ENCODE measurements at regions not wholly inside any gene's neighbourhood (a gene's known extent, or its start where the extent isn't known, plus 50 kb on each side); places are given as distances from the start of the nearest gene placed in this dataset.
"Not testable (repeated sequence)": the region's sequence is repeated elsewhere in the genome, so short reads cannot be mapped to it uniquely, and the experiment has no call there.

DNA sequence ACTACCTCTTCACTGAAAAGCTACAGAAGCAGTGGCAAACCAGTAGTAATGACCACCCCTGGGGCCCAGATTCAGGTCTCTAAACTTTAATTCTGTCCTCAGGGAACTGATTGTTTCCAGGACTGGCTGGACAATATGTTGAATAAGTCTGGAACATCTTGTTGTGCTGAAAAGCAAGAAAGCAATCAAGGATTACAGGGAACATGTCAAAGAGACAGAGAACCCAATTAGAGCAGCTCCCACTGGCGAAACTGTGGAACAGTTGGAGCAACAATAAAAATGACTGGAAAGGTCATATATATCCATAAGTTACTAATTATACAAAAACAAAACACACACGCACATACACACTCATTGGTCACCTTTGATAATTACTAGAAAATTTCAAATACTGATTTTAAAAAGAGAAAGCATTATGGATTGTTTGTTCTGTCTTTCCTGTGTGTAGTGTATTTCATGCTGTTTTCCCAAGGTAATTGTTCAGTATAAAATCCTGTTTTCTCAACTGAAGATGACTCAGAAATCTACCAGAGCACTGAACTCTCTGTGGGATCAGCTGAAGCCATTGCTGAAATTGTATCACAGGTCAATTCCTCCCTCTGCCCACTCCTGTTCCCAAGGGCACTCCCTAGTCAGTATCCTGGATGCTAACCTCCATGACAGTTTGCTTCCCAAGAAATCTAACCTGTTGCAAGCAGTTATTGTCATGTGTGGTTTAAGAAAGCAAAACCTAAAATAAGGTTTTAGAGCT is 83.6 kb upstream of the RGS1 start:
- Mint-ChIP-seq H3K27me3 (no peaks in the 10 kb centered on the region), H3K9me3 (no peaks in the 10 kb centered on the region), H3K4me3 (no peak overlapping the region), H3K4me1 (ENCODE audit: low read depth in 2 of 2) (peaks cover 0 to 6% of the 10 kb centered on the region in 2 donors), H3K36me3 (no peaks in the 10 kb centered on the region), H3K27ac (no peak overlapping the region)
- no peak for DNase-seq (ENCODE audit: low spot score)
- ATAC-seq: no peak

DNA sequence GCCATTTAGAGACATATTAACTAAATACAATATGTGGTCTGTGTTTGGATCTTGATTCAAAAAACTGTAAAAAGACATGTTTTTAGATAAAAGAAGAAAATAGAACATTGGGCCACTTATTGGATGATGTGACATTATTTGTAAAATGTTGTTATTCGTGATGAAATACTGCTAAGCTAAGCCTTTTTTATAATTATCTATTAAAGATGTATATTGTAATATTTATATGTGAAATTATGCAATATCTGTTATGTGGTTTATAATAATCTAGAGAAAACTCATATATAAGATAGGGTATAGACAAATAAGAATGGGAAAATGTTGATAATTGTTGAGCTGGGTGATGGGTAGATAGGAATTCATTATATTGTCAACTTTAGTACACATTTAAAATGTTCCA is 82.0 kb upstream of the RGS1 start:
- H3K9me3 Mint-ChIP-seq: peaks cover 5% of the 10 kb centered on the region
- H3K27ac Mint-ChIP-seq: no peak overlapping the region
- peaks cover 0 to 11% of the 10 kb centered on the region in 2 donors for H3K4me1 Mint-ChIP-seq (ENCODE audit: low read depth in 2 of 2)
- DNase-seq (ENCODE audit: low spot score): no peak
- H3K27me3 Mint-ChIP-seq: no peaks in the 10 kb centered on the region
- H3K36me3 Mint-ChIP-seq: no peaks in the 10 kb centered on the region
- ATAC-seq: no peak
- no peak overlapping the region for H3K4me3 Mint-ChIP-seq

DNA sequence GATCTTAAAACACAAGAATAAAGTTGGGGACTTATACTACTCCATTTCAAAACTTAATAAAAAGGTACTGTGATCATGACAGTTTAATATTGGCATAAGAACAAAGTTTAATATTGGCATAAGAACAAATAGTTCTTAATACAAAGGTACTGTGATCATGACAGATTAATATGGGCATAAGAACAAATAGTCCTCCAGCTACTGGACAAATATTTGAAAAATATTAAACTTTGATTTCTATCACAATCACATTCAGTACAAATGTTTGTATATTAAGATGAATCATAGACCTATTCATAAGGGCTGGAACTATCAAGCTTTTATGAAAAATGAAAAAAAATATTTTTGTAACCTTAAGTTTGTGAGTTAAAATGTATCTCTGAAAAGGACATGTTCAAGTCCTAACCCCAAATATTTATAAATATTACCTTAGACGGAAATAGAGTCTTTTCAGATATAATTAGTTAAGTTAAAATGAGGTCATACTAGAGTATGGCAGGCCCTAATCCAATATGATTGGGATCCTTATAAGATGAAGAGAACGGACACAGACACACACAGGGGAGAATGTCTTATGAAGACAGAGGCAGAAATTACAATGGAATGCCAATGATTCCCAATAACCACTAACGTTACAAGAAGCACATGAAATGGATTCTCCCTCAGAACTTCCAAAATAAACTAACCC is 79.1 kb upstream of the RGS1 start:
- ATAC-seq (no peak), DNase-seq (ENCODE audit: low spot score) (no peak)
- Mint-ChIP-seq H3K36me3 (no peaks in the 10 kb centered on the region), H3K27ac (no peak overlapping the region), H3K4me3 (no peak overlapping the region), H3K4me1 (ENCODE audit: low read depth in 2 of 2) (peaks cover 0 to 8% of the 10 kb centered on the region in 2 donors), H3K9me3 (peaks cover 5% of the 10 kb centered on the region), H3K27me3 (no peaks in the 10 kb centered on the region)

DNA sequence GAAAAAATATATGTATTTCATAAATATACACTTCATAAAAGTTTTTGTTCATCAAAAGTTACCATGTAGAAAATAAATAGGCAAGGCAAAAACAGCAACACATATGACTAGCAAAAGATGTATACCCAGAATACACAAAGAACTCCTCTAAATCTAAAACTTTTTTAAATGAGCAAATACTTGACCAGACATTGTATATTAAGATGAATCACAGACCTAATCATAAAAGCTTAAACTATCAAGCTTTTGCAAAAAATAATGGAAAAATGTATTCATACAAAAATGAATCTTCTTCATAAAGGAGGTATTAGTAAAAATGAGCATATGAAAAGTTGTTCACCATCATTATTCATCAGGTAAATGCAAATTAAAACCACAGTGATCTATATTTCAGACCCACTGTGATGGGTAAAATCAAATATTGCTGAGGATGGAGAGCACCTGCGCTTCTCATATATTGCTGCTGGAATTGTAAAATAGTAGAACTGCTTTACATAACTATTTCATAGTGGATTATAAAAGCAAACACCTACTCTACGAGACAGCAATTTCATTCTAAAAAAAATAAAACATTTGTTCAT is 78.3 kb upstream of the RGS1 start:
- Mint-ChIP-seq H3K4me3 (no peak overlapping the region), H3K4me1 (ENCODE audit: low read depth in 2 of 2) (peaks cover 0 to 8% of the 10 kb centered on the region in 2 donors), H3K27ac (no peak overlapping the region), H3K27me3 (no peaks in the 10 kb centered on the region), H3K9me3 (peaks cover 5% of the 10 kb centered on the region), H3K36me3 (no peaks in the 10 kb centered on the region)
- DNase-seq (ENCODE audit: low spot score) (no peak), ATAC-seq (no peak)

DNA sequence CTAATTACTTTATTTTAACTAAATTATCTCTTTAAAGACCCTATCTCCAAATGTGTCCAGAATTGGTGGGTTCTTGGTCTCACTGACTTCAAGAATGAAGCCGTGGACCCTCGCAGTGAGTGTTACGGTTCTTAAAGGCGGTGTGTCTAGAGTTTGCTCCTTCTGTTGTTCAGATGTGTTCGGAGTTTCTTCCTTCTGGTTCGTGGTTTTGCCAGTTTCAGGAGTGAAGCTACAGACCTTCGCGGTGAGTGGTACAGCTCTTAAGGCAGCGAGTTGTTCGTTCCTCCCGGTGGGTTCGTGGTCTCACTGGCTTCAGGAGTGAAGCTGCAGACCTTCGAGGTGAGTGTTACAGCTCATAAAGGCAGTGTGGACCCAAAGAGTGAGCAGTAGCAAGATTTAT is 77.5 kb upstream of the RGS1 start:
- not testable (repeated sequence) for H3K9me3 Mint-ChIP-seq; H3K4me3 Mint-ChIP-seq; ATAC-seq; H3K27me3 Mint-ChIP-seq; H3K4me1 Mint-ChIP-seq (ENCODE audit: low read depth in 2 of 2); DNase-seq (ENCODE audit: low spot score); H3K36me3 Mint-ChIP-seq; H3K27ac Mint-ChIP-seq

DNA sequence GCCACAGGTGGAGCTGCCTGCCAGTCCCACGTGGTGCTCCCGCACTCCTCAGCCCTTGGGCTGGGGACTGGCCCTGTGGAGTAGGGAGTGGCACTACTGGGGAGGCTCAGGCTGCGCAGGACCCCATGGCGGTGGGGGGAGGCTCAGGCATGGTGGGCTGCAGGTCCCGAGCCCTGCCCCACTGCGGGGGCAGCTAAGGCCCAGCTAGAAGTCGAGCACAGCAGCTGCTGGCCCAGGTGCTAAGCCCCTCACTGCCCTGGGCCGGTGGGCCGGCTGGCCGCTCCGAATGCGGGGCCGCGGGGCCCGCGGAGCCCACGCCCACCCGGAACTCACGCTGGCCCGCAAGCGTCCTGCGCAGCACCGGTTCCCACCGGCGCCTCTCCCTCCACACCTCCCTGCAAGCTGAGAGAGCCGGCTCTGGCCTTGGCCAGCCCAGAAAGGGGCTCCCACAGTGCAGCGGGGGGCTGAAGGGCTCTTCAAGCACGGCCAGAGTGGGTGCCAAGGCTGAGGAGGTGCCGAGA is 76.5 kb upstream of the RGS1 start:
- H3K4me3 Mint-ChIP-seq: not testable (repeated sequence)

DNA sequence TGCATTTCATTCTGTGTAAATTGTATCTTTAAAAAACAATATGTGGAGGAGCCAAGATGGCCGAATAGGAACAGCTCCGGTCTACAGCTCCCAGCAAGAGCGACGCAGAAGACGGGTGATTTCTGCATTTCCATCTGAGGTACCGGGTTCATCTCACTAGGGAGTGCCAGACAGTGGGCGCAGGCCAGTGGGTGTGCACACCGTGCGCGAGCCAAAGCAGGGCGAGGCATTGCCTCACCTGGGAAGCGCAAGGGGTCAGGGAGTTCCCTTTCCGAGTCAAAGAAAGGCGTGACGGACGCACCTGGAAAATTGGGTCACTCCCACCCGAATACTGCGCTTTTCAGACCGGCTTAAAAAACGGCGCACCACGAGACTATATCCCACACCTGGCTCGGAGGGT is 75.0 kb upstream of the RGS1 start:
- H3K4me1 Mint-ChIP-seq (ENCODE audit: low read depth in 2 of 2); H3K4me3 Mint-ChIP-seq; H3K36me3 Mint-ChIP-seq; H3K9me3 Mint-ChIP-seq; DNase-seq (ENCODE audit: low spot score); ATAC-seq; H3K27ac Mint-ChIP-seq; H3K27me3 Mint-ChIP-seq: not testable (repeated sequence)

More for the DNA sequence above, 76.5 kb upstream of the RGS1 start:
- not testable (repeated sequence) for ATAC-seq; H3K4me1 Mint-ChIP-seq (ENCODE audit: low read depth in 2 of 2); H3K27ac Mint-ChIP-seq; DNase-seq (ENCODE audit: low spot score); H3K9me3 Mint-ChIP-seq; H3K36me3 Mint-ChIP-seq; H3K27me3 Mint-ChIP-seq

DNA sequence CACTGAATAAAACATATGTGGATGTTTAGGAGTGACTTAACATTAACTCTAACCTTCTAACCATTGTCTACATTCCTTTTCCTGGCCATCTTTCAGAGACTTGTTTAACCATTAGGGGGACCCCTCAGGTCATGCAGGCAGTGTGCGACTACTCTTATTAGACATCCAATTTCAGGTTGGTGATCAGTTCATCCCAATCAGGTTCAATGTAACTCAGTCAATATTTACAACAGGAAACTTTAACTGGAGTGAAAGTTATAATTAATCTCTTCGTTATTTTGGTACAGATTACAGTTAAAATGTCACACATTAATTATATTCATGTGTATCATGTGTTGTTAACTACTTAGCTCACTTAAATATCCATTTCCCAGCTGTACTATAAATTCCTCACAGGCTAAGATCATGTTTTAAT is 68.8 kb upstream of the RGS1 start:
- ATAC-seq: peak; percentile 74 to 79
- Mint-ChIP-seq H3K27ac (peak overlapping the region; percentile 22 to 83), H3K36me3 (no peaks in the 10 kb centered on the region), H3K9me3 (no peaks in the 10 kb centered on the region), H3K4me1 (ENCODE audit: low read depth in 2 of 2) (peaks cover 4 to 14% of the 10 kb centered on the region in 2 donors), H3K4me3 (no peak overlapping the region), H3K27me3 (no peaks in the 10 kb centered on the region)
- DNase-seq (ENCODE audit: low spot score): no peak

DNA sequence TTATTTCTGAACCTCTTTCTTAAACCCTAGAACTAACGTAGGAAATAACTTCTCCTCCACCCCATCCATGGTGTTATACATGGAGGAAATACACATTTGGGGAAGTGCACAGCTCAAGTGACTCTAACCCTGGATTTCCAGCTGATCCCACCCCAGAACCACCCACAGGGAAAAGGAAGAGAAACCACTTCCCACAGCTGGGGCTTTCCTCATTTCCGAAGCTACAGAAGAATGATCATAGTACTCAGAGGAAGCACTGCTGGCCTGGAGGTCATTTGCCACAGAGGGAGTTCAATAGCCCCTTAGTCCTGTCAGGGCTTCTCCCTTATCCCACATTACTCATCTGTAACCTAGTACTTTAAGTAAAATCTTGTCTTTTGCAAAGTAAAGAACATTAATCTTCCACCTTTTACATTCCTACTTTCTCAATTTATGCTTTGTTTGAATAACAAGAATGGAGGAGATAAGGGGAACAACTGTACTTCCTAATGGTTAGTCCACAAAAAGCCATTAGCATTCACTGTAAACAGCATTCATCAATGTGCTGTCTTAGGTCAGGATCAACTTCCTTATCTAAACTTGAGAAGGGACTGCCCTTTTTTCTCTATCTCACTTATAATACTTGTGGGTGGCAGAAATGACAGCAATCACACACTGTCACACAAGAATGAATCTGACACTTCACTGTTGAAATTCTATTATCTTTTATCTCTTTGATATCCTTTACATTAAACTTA is 63.0 kb upstream of the RGS1 start:
- H3K4me3 Mint-ChIP-seq: peak overlapping the region; percentile 52
- H3K9me3 Mint-ChIP-seq: peaks cover 3% of the 10 kb centered on the region

DNA sequence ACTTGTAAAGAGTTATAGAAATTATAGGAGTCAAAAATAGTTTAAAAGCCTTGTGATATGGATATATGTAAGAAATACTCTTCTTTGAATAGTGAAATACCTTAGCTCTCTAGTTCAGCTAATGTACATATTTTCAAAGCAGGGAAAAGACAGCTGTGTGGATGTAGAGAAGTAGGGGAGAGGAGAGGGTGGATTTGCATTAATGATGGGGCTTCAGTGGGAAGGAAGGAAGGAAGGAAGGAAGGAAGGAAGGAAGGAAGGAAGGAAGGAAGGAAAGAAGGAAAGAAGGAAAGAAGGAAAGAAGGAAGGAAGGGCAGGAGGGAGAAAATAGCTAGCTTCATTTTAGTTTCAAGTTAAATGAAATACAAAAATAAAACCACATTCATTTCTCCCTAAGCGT is 62.4 kb upstream of the RGS1 start:
- ATAC-seq: no peak
- no peak for DNase-seq (ENCODE audit: low spot score)
- H3K4me3 Mint-ChIP-seq: peak overlapping the region; percentile 52
- H3K36me3 Mint-ChIP-seq: no peaks in the 10 kb centered on the region
- H3K27ac Mint-ChIP-seq: peak overlapping the region; percentile 76 to 98
- no peaks in the 10 kb centered on the region for H3K27me3 Mint-ChIP-seq
- H3K4me1 Mint-ChIP-seq (ENCODE audit: low read depth in 2 of 2): peaks cover 46 to 47% of the 10 kb centered on the region in 2 donors
- peaks cover 3% of the 10 kb centered on the region for H3K9me3 Mint-ChIP-seq

More for the DNA sequence above, 63.0 kb upstream of the RGS1 start:
- DNase-seq (ENCODE audit: low spot score) (no peak), ATAC-seq (no peak)
- Mint-ChIP-seq H3K36me3 (no peaks in the 10 kb centered on the region), H3K27ac (peak overlapping the region; percentile 76 to 98), H3K4me1 (ENCODE audit: low read depth in 2 of 2) (peaks cover 43 to 45% of the 10 kb centered on the region in 2 donors), H3K27me3 (no peaks in the 10 kb centered on the region)

DNA sequence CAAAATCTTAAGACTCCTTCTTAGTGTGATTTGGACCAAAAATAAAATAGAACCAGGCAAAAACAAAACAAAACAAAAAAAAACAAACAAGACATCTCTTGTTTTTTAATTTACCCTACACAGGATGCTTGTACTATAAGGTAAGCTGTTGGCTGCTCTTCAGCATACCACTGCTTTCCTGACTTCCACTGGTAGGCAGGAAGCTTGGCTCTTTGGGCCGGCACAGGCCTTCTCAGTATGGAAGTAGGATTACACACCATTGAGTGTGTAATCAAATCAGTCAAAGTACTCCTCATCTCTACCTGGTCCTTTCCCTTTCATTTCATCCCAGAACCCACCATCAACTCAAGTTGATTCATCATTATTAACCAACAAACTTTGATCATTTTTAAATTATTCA is 61.9 kb upstream of the RGS1 start:
- Mint-ChIP-seq H3K4me1 (ENCODE audit: low read depth in 2 of 2) (peaks cover 46 to 47% of the 10 kb centered on the region in 2 donors), H3K27ac (peak overlapping the region; percentile 76 to 98), H3K9me3 (peaks cover 3% of the 10 kb centered on the region), H3K27me3 (no peaks in the 10 kb centered on the region), H3K4me3 (no peak overlapping the region), H3K36me3 (no peaks in the 10 kb centered on the region)
- DNase-seq (ENCODE audit: low spot score) (no peak), ATAC-seq (no peak)

DNA sequence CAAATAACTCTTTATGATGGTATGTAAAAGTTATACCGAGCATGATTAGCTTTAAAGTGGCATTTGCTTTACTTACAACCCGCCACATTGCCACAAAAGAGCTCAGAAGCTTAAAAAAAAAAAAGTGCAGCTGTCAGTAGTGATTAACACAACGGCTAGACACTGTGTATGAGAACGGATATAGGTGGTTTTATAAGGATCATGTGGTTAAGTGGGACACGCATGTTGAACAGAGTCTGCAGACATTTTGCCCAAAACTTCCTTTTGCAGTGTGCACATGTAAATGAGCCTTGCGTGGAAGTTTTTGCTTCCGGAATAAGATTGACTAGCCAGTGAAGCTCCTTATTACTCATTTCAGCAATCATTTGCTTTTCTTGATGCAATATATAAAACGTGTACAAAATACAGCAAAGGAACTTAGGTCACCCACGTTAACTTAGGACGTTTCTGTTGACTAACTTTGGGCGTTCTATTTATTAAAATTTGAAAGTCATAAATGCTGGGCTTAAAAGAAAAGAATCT is 58.7 kb upstream of the RGS1 start:
- Mint-ChIP-seq H3K4me1 (ENCODE audit: low read depth in 2 of 2) (peaks cover 55 to 68% of the 10 kb centered on the region in 2 donors), H3K9me3 (peaks cover 3% of the 10 kb centered on the region), H3K27me3 (no peaks in the 10 kb centered on the region), H3K4me3 (peak overlapping the region; percentile 73), H3K27ac (peak overlapping the region; percentile 95 to 98), H3K36me3 (no peaks in the 10 kb centered on the region)
- DNase-seq (ENCODE audit: low spot score): peak; percentile 82
- ATAC-seq: peak; percentile 99

DNA sequence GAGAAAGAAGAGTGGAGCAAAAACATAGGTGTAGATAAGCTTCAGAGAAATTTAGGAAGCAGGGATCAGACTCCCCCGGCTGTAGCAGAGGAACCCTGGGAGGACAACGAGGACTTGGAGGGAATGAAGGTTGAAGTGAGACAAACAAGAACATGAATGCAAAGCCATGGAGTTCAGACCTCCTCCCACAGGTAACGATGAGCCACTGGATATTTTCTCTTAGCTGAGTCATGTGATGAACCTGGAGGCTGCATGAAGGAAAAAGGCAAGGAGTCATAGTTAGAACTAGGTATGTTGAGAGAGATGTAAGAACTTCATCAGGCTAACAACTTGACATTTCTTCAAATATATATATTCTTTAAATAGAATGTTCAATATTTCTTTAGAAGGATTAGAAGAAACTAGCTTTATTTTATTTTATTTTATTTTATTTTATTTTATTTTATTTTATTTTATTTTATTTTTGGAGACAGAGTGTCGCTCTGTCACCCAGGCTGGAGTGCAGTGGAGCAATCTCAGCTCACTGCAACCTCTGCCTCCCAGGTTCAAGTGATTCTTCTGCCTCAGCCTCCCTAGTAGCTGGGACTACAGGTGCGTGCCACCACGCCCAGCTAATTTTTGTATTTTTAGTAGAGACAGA is 57.7 kb upstream of the RGS1 start:
- H3K36me3 Mint-ChIP-seq; ATAC-seq; H3K27me3 Mint-ChIP-seq; H3K9me3 Mint-ChIP-seq; DNase-seq (ENCODE audit: low spot score): not testable (repeated sequence)
- peak overlapping the region; percentile 95 to 98 for H3K27ac Mint-ChIP-seq
- H3K4me1 Mint-ChIP-seq (ENCODE audit: low read depth in 2 of 2): peaks cover 51 to 68% of the 10 kb centered on the region in 2 donors
- peak overlapping the region; percentile 73 for H3K4me3 Mint-ChIP-seq

Measured in natural killer cell treated with Interleukin-12 subunit alpha and Interleukin-12 subunit beta and Interleukin-15 and Interleukin-18, amount 100 ng/mL, for 72 hours (primary cell).